ENCODE measurements at regions not wholly inside any gene's neighbourhood (a gene's known extent, or its start where the extent isn't known, plus 50 kb on each side); places are given as distances from the start of the nearest gene placed in this dataset.
A peak's percentile ranks its signal among the peaks of the same experiment; 100 is the strongest.

- 13% methylated on average over 2 of the region's 2 CpGs for WGBS (ENCODE audit: low lambda C conversion rate)
- 0 out of 2 replicates have a peak, but pooled peaks have one; percentile 51 for TF ChIP-seq CEBPB (IDR thresholded peaks at IDR 0.05; ENCODE audit: borderline replicate concordance, low read depth, low read length)
- TF ChIP-seq SRF (IDR thresholded peaks at IDR 0.05; ENCODE audit: low read depth, low read length) = no peak
- no peak for TF ChIP-seq ARID5B (CRISPR knock-in tag; IDR thresholded peaks at IDR 0.05)
- Histone ChIP-seq H3K36me3 (replicated peaks in 1 of 2; ENCODE audit: control insufficient read depth in 1 of 2, insufficient read depth in 2 of 2, low read length in 2 of 2) (no peaks in the 10 kb centered on the region), H3K9me3 (ENCODE audit: low read length) (peaks cover 45% of the 10 kb centered on the region), H4K20me1 (ENCODE audit: insufficient read depth, low read length) (no peaks in the 10 kb centered on the region), H3K79me2 (ENCODE audit: insufficient read depth, low read length) (no peaks in the 10 kb centered on the region), H3K27ac (ENCODE audit: extremely low read length, insufficient read depth, low read length) (no peak overlapping the region), H3K4me3 (replicated peaks in 1 of 3; ENCODE audit: insufficient read depth in 1 of 3, low read depth in 2 of 3, low read length in 3 of 3) (no peak overlapping the region), H2AFZ (ENCODE audit: low read length) (no peak overlapping the region), H3K4me2 (ENCODE audit: low read depth, low read length) (no peak overlapping the region), H3K4me1 (ENCODE audit: insufficient read depth, low read length) (no peaks in the 10 kb centered on the region), H3K27me3 (ENCODE audit: control insufficient read depth in 1 of 2, insufficient read depth in 2 of 2, low read length in 2 of 2) (no peaks in the 10 kb centered on the region), H3K9ac (ENCODE audit: insufficient read depth, low read depth, low read length) (no peak overlapping the region)
- CTCF ChIA-PET (ENCODE audit: low intra/inter-chr PET ratio, low total read pairs) = no interaction called here
- FAIRE-seq (no peak), ATAC-seq (no peak), DNase-seq (ENCODE audit: low spot score) (no peak)
- no TSS peak for BruUV-seq (replicated peaks)
- intact Hi-C loops (cut with micrococcal nuclease; ENCODE audit: unreplicated experiment) = no loop called here
- in situ Hi-C loops (cut with HindIII; ENCODE audit: extremely low pct_ligation_motif_present, low pct_unique_long_range_greater_than_20kb) = no loop called here
- POLR2A ChIA-PET = no interaction called here
These were observed 945.9 kb downstream of the CDH18 start for GRCh38 chr5:19042106-19042505.

GRCh38 chr5:19044311-19044710 lies 943.7 kb downstream of the CDH18 start:
- BruUV-seq (replicated peaks) = no TSS peak

More at GRCh38 chr5:19044311-19044710, 943.7 kb downstream of the CDH18 start:
- H3K4me2 ChIP-seq (ENCODE audit: low read depth, low read length) = no peak overlapping the region
- no peak overlapping the region for H3K4me3 ChIP-seq (replicated peaks in 1 of 3; ENCODE audit: insufficient read depth in 1 of 3, low read depth in 2 of 3, low read length in 3 of 3)
- H3K27me3 ChIP-seq (ENCODE audit: control insufficient read depth in 1 of 2, insufficient read depth in 2 of 2, low read length in 2 of 2) = no peaks in the 10 kb centered on the region
- H3K27ac ChIP-seq (ENCODE audit: extremely low read length, insufficient read depth, low read length) = no peak overlapping the region
- ATAC-seq (no peak), FAIRE-seq (no peak), DNase-seq (ENCODE audit: low spot score) (no peak)
- TF ChIP-seq ZBTB7B (CRISPR knock-in tag; IDR thresholded peaks at IDR 0.05) (no peak), TRIM22 (IDR thresholded peaks at IDR 0.05) (no peak), ZIK1 (CRISPR knock-in tag; IDR thresholded peaks at IDR 0.05; ENCODE audit: borderline replicate concordance, low read depth) (no peak), ATAD3A (CRISPR knock-in tag; IDR thresholded peaks at IDR 0.05) (no peak)
- POLR2A ChIA-PET = no interaction called here
- no peak overlapping the region for H3K9ac ChIP-seq (ENCODE audit: insufficient read depth, low read depth, low read length)
- H4K20me1 ChIP-seq (ENCODE audit: insufficient read depth, low read length) = no peaks in the 10 kb centered on the region
- intact Hi-C loops (cut with micrococcal nuclease; ENCODE audit: unreplicated experiment) = no loop called here
- H3K36me3 ChIP-seq (replicated peaks in 1 of 2; ENCODE audit: control insufficient read depth in 1 of 2, insufficient read depth in 2 of 2, low read length in 2 of 2) = no peaks in the 10 kb centered on the region
- no peaks in the 10 kb centered on the region for H3K79me2 ChIP-seq (ENCODE audit: insufficient read depth, low read length)
- 5% methylated on average over 3 of the region's 3 CpGs for WGBS (ENCODE audit: low lambda C conversion rate)
- peaks cover 54% of the 10 kb centered on the region for H3K9me3 ChIP-seq (ENCODE audit: low read length)
- in situ Hi-C loops (cut with HindIII; ENCODE audit: extremely low pct_ligation_motif_present, low pct_unique_long_range_greater_than_20kb) = no loop called here
- H3K4me1 ChIP-seq (ENCODE audit: insufficient read depth, low read length) = no peaks in the 10 kb centered on the region
- no peak overlapping the region for H2AFZ ChIP-seq (ENCODE audit: low read length)
- CTCF ChIA-PET (ENCODE audit: low intra/inter-chr PET ratio, low total read pairs) = no interaction called here

All from HepG2 (cell line).